ENCODE measurements at regions not wholly inside any gene's neighbourhood (a gene's known extent, or its start where the extent isn't known, plus 50 kb on each side); places are given as distances from the start of the nearest gene placed in this dataset.

- DNase-seq = no peak
These were observed 129.0 kb downstream of the LYPLAL1 start for GRCh38 chr1:219302697-219303096.

- no peak for DNase-seq
These were observed 125.7 kb downstream of the LYPLAL1 start for GRCh38 chr1:219299420-219299819.

GRCh38 chr1:219298571-219299148 lies 125.0 kb downstream of the LYPLAL1 start:
- no peak for DNase-seq

GRCh38 chr1:219296430-219297355 lies 123.0 kb downstream of the LYPLAL1 start:
- no peak for DNase-seq

- no peak for DNase-seq
These were observed 120.6 kb downstream of the LYPLAL1 start for GRCh38 chr1:219294251-219294650.

- DNase-seq = no peak
These were observed 119.7 kb downstream of the LYPLAL1 start for GRCh38 chr1:219293410-219293809.

- DNase-seq = no peak
These were observed 119.3 kb downstream of the LYPLAL1 start for GRCh38 chr1:219292999-219293398.

GRCh38 chr1:219292341-219292740 lies 118.7 kb downstream of the LYPLAL1 start:
- no peak for DNase-seq

GRCh38 chr1:219289171-219289570 lies 115.5 kb downstream of the LYPLAL1 start:
- no peak for DNase-seq

- no peak for DNase-seq
These were observed 109.9 kb downstream of the LYPLAL1 start for GRCh38 chr1:219283541-219283940.

GRCh38 chr1:219281831-219282230 lies 108.2 kb downstream of the LYPLAL1 start:
- DNase-seq = no peak

GRCh38 chr1:219279017-219279770 lies 105.5 kb downstream of the LYPLAL1 start:
- no peak for DNase-seq

- no peak for DNase-seq
These were observed 104.6 kb downstream of the LYPLAL1 start for GRCh38 chr1:219278288-219278687.

- DNase-seq = no peak
These were observed 103.8 kb downstream of the LYPLAL1 start for GRCh38 chr1:219277304-219278105.

GRCh38 chr1:219276049-219276738 lies 102.5 kb downstream of the LYPLAL1 start:
- no peak for DNase-seq

GRCh38 chr1:219273088-219273686 lies 99.5 kb downstream of the LYPLAL1 start:
- DNase-seq = no peak

- no peak for DNase-seq
These were observed 98.3 kb downstream of the LYPLAL1 start for GRCh38 chr1:219271818-219272535.

GRCh38 chr1:219269171-219269570 lies 95.5 kb downstream of the LYPLAL1 start:
- no peak for DNase-seq

GRCh38 chr1:219266524-219266923 lies 92.8 kb downstream of the LYPLAL1 start:
- no peak for DNase-seq

- DNase-seq = no peak
These were observed 91.4 kb downstream of the LYPLAL1 start for GRCh38 chr1:219265026-219265515.

- no peak for DNase-seq
These were observed 90.9 kb downstream of the LYPLAL1 start for GRCh38 chr1:219264561-219264960.
